ENCODE measurements at regions not wholly inside any gene's neighbourhood (a gene's known extent, or its start where the extent isn't known, plus 50 kb on each side); places are given as distances from the start of the nearest gene placed in this dataset.

- TF ChIP-seq CTCF (conservative IDR thresholded peaks at IDR 0.05; ENCODE audit: low read depth, low read length) (no peak), EZH2phosphoT487 (IDR thresholded peaks at IDR 0.05; ENCODE audit: borderline replicate concordance, low read length) (no peak), EZH2 (IDR thresholded peaks at IDR 0.05; ENCODE audit: low read length, unreplicated experiment) (no peak)
Measured at GRCh38 chr5:110909415-110909814, 162.1 kb upstream of the TSLP start.
